ENCODE measurements at regions not wholly inside any gene's neighbourhood (a gene's known extent, or its start where the extent isn't known, plus 50 kb on each side); places are given as distances from the start of the nearest gene placed in this dataset.

- Histone ChIP-seq H3K9me3 (ENCODE audit: low read depth, low read length, poor library complexity, severe bottlenecking) (no peaks in the 10 kb centered on the region), H3K27ac (ENCODE audit: low read depth, low read length, poor library complexity, severe bottlenecking) (no peak overlapping the region), H3K4me3 (ENCODE audit: low read depth, low read length, poor library complexity, severe bottlenecking) (no peak overlapping the region), H3K27me3 (replicated peaks; ENCODE audit: insufficient read depth, low read depth, low read length, poor library complexity) (no peaks in the 10 kb centered on the region), H3K36me3 (ENCODE audit: insufficient read depth, low read length, poor library complexity, severe bottlenecking) (no peaks in the 10 kb centered on the region), H3K4me1 (ENCODE audit: insufficient read depth, low read length, poor library complexity, severe bottlenecking) (no peaks in the 10 kb centered on the region)
- ChIA-PET POLR2A (ENCODE audit: low non-redundant PET) (no interaction called here), CTCF (no interaction called here)
- no peak for TF ChIP-seq CTCF (conservative IDR thresholded peaks at IDR 0.05; ENCODE audit: low read depth, low read length)
- no peak for TF ChIP-seq EZH2 (IDR thresholded peaks at IDR 0.05; ENCODE audit: borderline replicate concordance, low read depth, low read length, poor library complexity, severe bottlenecking)
- no TSS peak for BruUV-seq (replicated peaks)
- intact Hi-C loops (cut with micrococcal nuclease; ENCODE audit: unreplicated experiment) = no loop called here
- DNase-seq (ENCODE audit: low spot score) = no peak
These were observed 388.4 kb downstream of the RAB28 start for GRCh38 chr4:13095722-13096121.

- Histone ChIP-seq H3K27me3 (replicated peaks; ENCODE audit: insufficient read depth, low read depth, low read length, poor library complexity) (no peaks in the 10 kb centered on the region), H3K4me1 (ENCODE audit: insufficient read depth, low read length, poor library complexity, severe bottlenecking) (no peaks in the 10 kb centered on the region), H3K9me3 (ENCODE audit: low read depth, low read length, poor library complexity, severe bottlenecking) (no peaks in the 10 kb centered on the region), H3K36me3 (ENCODE audit: insufficient read depth, low read length, poor library complexity, severe bottlenecking) (no peaks in the 10 kb centered on the region), H3K27ac (ENCODE audit: low read depth, low read length, poor library complexity, severe bottlenecking) (no peak overlapping the region), H3K4me3 (ENCODE audit: low read depth, low read length, poor library complexity, severe bottlenecking) (no peak overlapping the region)
- ChIA-PET POLR2A (ENCODE audit: low non-redundant PET) (no interaction called here), CTCF (no interaction called here)
- no peak for DNase-seq (ENCODE audit: low spot score)
- intact Hi-C loops (cut with micrococcal nuclease; ENCODE audit: unreplicated experiment) = no loop called here
- BruUV-seq (replicated peaks) = no TSS peak
- no peak for TF ChIP-seq CTCF (conservative IDR thresholded peaks at IDR 0.05; ENCODE audit: low read depth, low read length)
- no peak for TF ChIP-seq EZH2 (IDR thresholded peaks at IDR 0.05; ENCODE audit: borderline replicate concordance, low read depth, low read length, poor library complexity, severe bottlenecking)
These were observed 391.0 kb downstream of the RAB28 start for GRCh38 chr4:13093170-13093569.

GRCh38 chr4:13092702-13093101 is 391.4 kb downstream of the RAB28 start:
- Histone ChIP-seq H3K27ac (ENCODE audit: low read depth, low read length, poor library complexity, severe bottlenecking) (no peak overlapping the region), H3K4me3 (ENCODE audit: low read depth, low read length, poor library complexity, severe bottlenecking) (no peak overlapping the region), H3K4me1 (ENCODE audit: insufficient read depth, low read length, poor library complexity, severe bottlenecking) (no peaks in the 10 kb centered on the region), H3K27me3 (replicated peaks; ENCODE audit: insufficient read depth, low read depth, low read length, poor library complexity) (no peaks in the 10 kb centered on the region), H3K9me3 (ENCODE audit: low read depth, low read length, poor library complexity, severe bottlenecking) (no peaks in the 10 kb centered on the region), H3K36me3 (ENCODE audit: insufficient read depth, low read length, poor library complexity, severe bottlenecking) (no peaks in the 10 kb centered on the region)
- ChIA-PET CTCF (no interaction called here), POLR2A (ENCODE audit: low non-redundant PET) (no interaction called here)
- no peak for TF ChIP-seq CTCF (conservative IDR thresholded peaks at IDR 0.05; ENCODE audit: low read depth, low read length)
- no peak for TF ChIP-seq EZH2 (IDR thresholded peaks at IDR 0.05; ENCODE audit: borderline replicate concordance, low read depth, low read length, poor library complexity, severe bottlenecking)
- intact Hi-C loops (cut with micrococcal nuclease; ENCODE audit: unreplicated experiment) = no loop called here
- DNase-seq (ENCODE audit: low spot score) = no peak
- BruUV-seq (replicated peaks) = no TSS peak

Measured in A673 (cell line).